Liver (tissue), 8 donors: ENCODE measurements at regions not wholly inside any gene's neighbourhood (a gene's known extent, or its start where the extent isn't known, plus 50 kb on each side); places are given as distances from the start of the nearest gene placed in this dataset.

Source experiments
- DNase-seq: peaks from one replicate; pipeline ENCODE4 v3.0.0-alpha.2; 2017; ENCODE audit warnings: low spot score
- H3K27ac ChIP-seq, 2 donors: one replicate each; pipeline ENCODE4 v1.7.0; 2013; ENCODE audit warnings: inconsistent platforms in 2 of 2, low read length in 2 of 2, control low read depth in 1 of 2, low read depth in 1 of 2, mild to moderate bottlenecking in 1 of 2
- H3K27me3 ChIP-seq, 4 donors: one replicate each; pipeline versions ENCODE4 v1.6.1 to v1.7.0; 2013; ENCODE audit warnings: low read length in 3 of 4, inconsistent platforms in 1 of 4, mild to moderate bottlenecking in 1 of 4, moderate library complexity in 1 of 4; ENCODE audit not compliant: control insufficient read depth in 4 of 4, insufficient read depth in 4 of 4
- H3K36me3 ChIP-seq, 4 donors: one replicate each; pipeline versions ENCODE4 v1.6.1 to v1.7.0; 2013; ENCODE audit warnings: low read length in 3 of 4, mild to moderate bottlenecking in 3 of 4, low read depth in 1 of 4, moderate library complexity in 1 of 4; ENCODE audit not compliant: control insufficient read depth in 4 of 4, insufficient read depth in 3 of 4
- H3K4me1 ChIP-seq, 4 donors: one replicate each; pipeline versions ENCODE4 v1.6.1 to v1.7.0; 2013; ENCODE audit warnings: low read length in 3 of 4, mild to moderate bottlenecking in 3 of 4, moderate library complexity in 1 of 4; ENCODE audit not compliant: control insufficient read depth in 4 of 4, insufficient read depth in 4 of 4
- H3K4me3 ChIP-seq, 3 donors: one replicate each; pipeline versions ENCODE4 v1.6.1 to v1.7.0; 2013; ENCODE audit warnings: low read length in 3 of 3, control low read depth in 1 of 3, low read depth in 1 of 3, mild to moderate bottlenecking in 1 of 3
- H3K9ac ChIP-seq, 2 donors: one replicate each; pipeline ENCODE4 v1.7.0; 2013; ENCODE audit warnings: low read length in 2 of 2, mild to moderate bottlenecking in 2 of 2, moderate library complexity in 2 of 2, control low read depth in 1 of 2, low read depth in 1 of 2
- H3K9me3 ChIP-seq, 4 donors: one replicate each; pipeline versions ENCODE4 v1.6.1 to v1.7.0; 2013; ENCODE audit warnings: low read length in 3 of 4; ENCODE audit not compliant: control insufficient read depth in 4 of 4
- ATF3 ChIP-seq: IDR thresholded peaks from 2 replicates; pipeline ENCODE4 v1.6.1; 2016; ENCODE audit warnings: antibody characterized with exemption
- CTCF ChIP-seq: fragments of 150-350 bp; IDR thresholded peaks from 2 replicates; pipeline ENCODE4 v1.5.1; 2017; ENCODE audit warnings: improper control_type of control experiment, low read depth, low read length; ENCODE audit not compliant: missing input control
- EGR1 ChIP-seq, 2 donors: IDR thresholded peaks; 2 replicates each; pipeline ENCODE4 v1.6.1; 2016 to 2018; ENCODE audit warnings: antibody characterized with exemption in 2 of 2, low read depth in 2 of 2
- FOXA1 ChIP-seq: IDR thresholded peaks from 2 replicates; pipeline ENCODE4 v1.6.1; 2016; ENCODE audit warnings: antibody characterized with exemption
- FOXA2 ChIP-seq: IDR thresholded peaks from 2 replicates; pipeline ENCODE4 v1.6.1; 2016; ENCODE audit warnings: antibody characterized with exemption
- GABPA ChIP-seq, 2 donors: IDR thresholded peaks in 1 of 2; conservative IDR thresholded peaks in 1 of 2; 2 replicates each; pipeline ENCODE4 v1.6.1; 2016; ENCODE audit warnings: antibody characterized with exemption in 2 of 2, mild to moderate bottlenecking in 1 of 2, moderate library complexity in 1 of 2
- HNF4A ChIP-seq, 2 donors: conservative IDR thresholded peaks; 2 replicates each; pipeline ENCODE4 v1.6.1; 2016; ENCODE audit warnings: antibody characterized with exemption in 2 of 2, mild to moderate bottlenecking in 2 of 2
- HNF4G ChIP-seq: IDR thresholded peaks from 2 replicates; pipeline ENCODE4 v1.6.1; 2016; ENCODE audit warnings: antibody characterized with exemption
- JUND ChIP-seq, 2 donors: IDR thresholded peaks; 2 replicates each; pipeline ENCODE4 v1.6.1; 2016; ENCODE audit warnings: antibody characterized with exemption in 2 of 2
- MAX ChIP-seq: IDR thresholded peaks from 2 replicates; pipeline ENCODE4 v1.6.1; 2016; ENCODE audit warnings: antibody characterized with exemption
- NR2F2 ChIP-seq: IDR thresholded peaks from 2 replicates; pipeline ENCODE4 v1.6.1; 2016; ENCODE audit warnings: antibody characterized with exemption
- REST ChIP-seq: IDR thresholded peaks from 2 replicates; pipeline ENCODE4 v1.6.1; 2016; ENCODE audit warnings: antibody characterized with exemption, mild to moderate bottlenecking
- RXRA ChIP-seq, 2 donors: IDR thresholded peaks; 2 replicates each; pipeline ENCODE4 v1.6.1; 2017 to 2018; ENCODE audit warnings: antibody characterized with exemption in 2 of 2, mild to moderate bottlenecking in 1 of 2
- SP1 ChIP-seq: IDR thresholded peaks from 2 replicates; pipeline ENCODE4 v1.6.1; 2018; ENCODE audit warnings: antibody characterized with exemption, mild to moderate bottlenecking
- TAF1 ChIP-seq: conservative IDR thresholded peaks from 2 replicates; pipeline ENCODE4 v1.6.1; 2016; ENCODE audit warnings: antibody characterized with exemption, mild to moderate bottlenecking
- YY1 ChIP-seq: IDR thresholded peaks from 2 replicates; pipeline ENCODE4 v1.6.1; 2016; ENCODE audit warnings: antibody characterized with exemption, mild to moderate bottlenecking
- ZBTB33 ChIP-seq: IDR thresholded peaks from 2 replicates; pipeline ENCODE4 v1.6.1; 2016; ENCODE audit warnings: antibody characterized with exemption
- WGBS: extraction: QIAGEN DNeasy Blood & Tissue Kit; methylation state at CpG from one replicate; pipeline ENCODE4 v1.1.7; 2013; 5-methylcytosine and 5-hydroxymethylcytosine counted together
- donor health status: healthy.
- donor health status: healthy.
- donor health status: healthy.
- donor health status: healthy.
- donor health status: healthy.

GRCh38 chrX:99073551-99073950 is 1336.5 kb downstream of the PCDH19 start:
- H3K27ac ChIP-seq, result no peak overlapping the region
- no peak for DNase-seq
- TF ChIP-seq YY1, result no peak
- no peak for TF ChIP-seq HNF4G
- H3K9ac ChIP-seq, result no peak overlapping the region
- H3K4me3 ChIP-seq, result no peak overlapping the region
- H3K9me3 ChIP-seq, result no peaks in the 10 kb centered on the region
- H3K36me3 ChIP-seq, result no peaks in the 10 kb centered on the region
- 83% methylated on average over 1 of the region's 1 CpG for WGBS
- H3K4me1 ChIP-seq, result no peaks in the 10 kb centered on the region
- H3K27me3 ChIP-seq, result peaks cover 0 to 3% (median 0%) of the 10 kb centered on the region in 4 donors

- TF ChIP-seq SP1 (no peak), ZBTB33 (no peak), HNF4G (no peak), REST (no peak), NR2F2 (no peak), GABPA (IDR thresholded peaks at IDR 0.05 in 1 of 2, conservative IDR thresholded peaks at IDR 0.05 in 1 of 2) (no peak), MAX (no peak), FOXA1 (no peak), ATF3 (no peak), TAF1 (no peak), YY1 (no peak), EGR1 (IDR thresholded peaks at IDR 0.05; ENCODE audit: low read depth in 2 of 2) (no peak), FOXA2 (no peak), HNF4A (conservative IDR thresholded peaks at IDR 0.05) (no peak), CTCF (no peak), JUND (IDR thresholded peaks at IDR 0.05) (no peak), RXRA (IDR thresholded peaks at IDR 0.05) (no peak)
- Histone ChIP-seq H3K27ac (no peak overlapping the region), H3K27me3 (no peaks in the 10 kb centered on the region), H3K4me1 (no peaks in the 10 kb centered on the region), H3K4me3 (no peak overlapping the region), H3K9ac (no peak overlapping the region), H3K9me3 (peaks cover 0 to 2% (median 0%) of the 10 kb centered on the region in 4 donors), H3K36me3 (no peaks in the 10 kb centered on the region)
- no peak for DNase-seq
Observed at GRCh38 chrX:99051639-99052038, 1358.4 kb downstream of the PCDH19 start.
